ENCODE measurements at regions not wholly inside any gene's neighbourhood (a gene's known extent, or its start where the extent isn't known, plus 50 kb on each side); places are given as distances from the start of the nearest gene placed in this dataset.
"Not testable (repeated sequence)": the region's sequence is repeated elsewhere in the genome, so short reads cannot be mapped to it uniquely, and the experiment has no call there.

DNA sequence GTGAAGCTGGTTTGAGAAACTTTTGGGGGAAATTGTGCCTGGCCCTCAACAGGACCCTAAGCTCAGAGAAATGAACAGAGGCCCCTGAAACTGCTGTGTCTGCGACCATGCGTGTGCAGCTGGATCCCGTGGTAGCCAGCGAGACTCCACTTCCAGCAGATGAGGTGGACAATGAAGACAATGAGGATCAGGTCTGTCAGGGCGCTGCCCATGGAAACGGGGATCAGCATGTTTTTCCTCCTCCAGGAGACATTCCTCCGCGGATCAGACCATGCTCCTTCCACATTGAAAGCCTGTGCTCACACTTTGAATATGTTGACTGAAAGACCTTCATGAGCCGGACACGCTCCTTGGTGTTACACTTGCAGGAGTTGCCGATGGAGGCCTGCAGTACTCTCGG is 1439.8 kb upstream of the ALCAM start:
- DNase-seq = no peak

DNA sequence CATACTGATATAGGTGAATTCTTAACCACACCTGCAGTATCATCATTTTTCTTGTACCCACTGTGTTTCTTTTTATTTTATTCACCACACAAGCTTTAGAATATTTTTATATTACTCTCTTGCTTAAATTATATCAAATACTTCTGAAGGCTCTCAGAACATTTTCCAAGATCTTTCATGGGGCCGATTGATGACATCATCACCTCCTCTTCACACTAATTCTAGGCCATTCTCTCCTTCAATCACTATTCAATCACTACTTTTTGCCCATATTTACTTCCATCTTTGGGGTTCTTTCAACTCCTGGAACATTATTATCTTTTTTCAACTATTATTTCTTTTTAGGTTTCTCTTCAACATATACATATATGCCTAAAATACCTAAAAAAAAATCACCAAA is 1438.8 kb upstream of the ALCAM start:
- DNase-seq = no peak

GRCh38 chr3:103937094-103937493 is 1429.6 kb upstream of the ALCAM start:
- no peak for DNase-seq

GRCh38 chr3:103947062-103947461 is 1419.6 kb upstream of the ALCAM start:
- no peak for DNase-seq

GRCh38 chr3:103949693-103950092 is 1417.0 kb upstream of the ALCAM start:
- DNase-seq = peak; percentile 68

GRCh38 chr3:103950676-103951075 is 1416.0 kb upstream of the ALCAM start:
- DNase-seq = no peak

DNA sequence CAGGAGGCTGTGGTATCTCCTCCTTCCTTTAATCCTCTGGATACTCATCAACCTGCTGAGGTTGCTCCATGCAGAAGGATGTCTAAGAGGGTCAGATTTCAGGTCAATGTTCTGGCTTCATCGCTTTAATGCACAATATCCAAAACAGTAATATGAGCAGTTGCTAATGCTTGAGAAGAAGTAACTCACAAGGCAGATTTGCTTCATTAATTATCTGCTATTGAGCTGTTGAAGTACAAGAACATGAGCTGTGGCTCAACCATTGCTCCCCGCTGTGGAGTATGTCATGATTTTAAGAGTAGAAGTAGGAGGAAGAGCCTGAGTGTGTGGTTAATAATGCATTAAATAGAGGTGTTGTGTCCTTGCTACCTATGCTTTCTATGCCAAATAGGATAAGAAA is 1412.9 kb upstream of the ALCAM start:
- DNase-seq = no peak

GRCh38 chr3:103960819-103961218 is 1405.9 kb upstream of the ALCAM start:
- DNase-seq = no peak

DNA sequence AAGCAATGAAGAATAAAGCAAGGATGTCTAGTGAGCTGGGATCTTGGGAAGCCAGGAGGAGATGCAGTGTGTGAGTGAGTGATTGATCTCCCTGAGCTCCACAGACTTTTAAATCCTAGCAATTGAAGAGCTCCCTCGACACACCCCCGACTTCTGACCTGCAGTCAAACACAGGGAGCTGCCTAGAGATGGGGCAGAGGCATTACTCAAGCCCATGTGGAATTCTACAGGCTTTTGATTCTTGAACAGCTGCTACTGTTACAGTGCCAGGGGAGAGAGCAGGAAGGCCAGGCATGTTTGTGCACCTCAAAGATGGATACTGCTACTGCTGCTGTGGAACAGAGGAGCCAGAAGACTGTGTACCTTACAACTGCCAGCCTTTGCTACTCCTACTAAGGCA is 1403.1 kb upstream of the ALCAM start:
- DNase-seq = no peak

DNA sequence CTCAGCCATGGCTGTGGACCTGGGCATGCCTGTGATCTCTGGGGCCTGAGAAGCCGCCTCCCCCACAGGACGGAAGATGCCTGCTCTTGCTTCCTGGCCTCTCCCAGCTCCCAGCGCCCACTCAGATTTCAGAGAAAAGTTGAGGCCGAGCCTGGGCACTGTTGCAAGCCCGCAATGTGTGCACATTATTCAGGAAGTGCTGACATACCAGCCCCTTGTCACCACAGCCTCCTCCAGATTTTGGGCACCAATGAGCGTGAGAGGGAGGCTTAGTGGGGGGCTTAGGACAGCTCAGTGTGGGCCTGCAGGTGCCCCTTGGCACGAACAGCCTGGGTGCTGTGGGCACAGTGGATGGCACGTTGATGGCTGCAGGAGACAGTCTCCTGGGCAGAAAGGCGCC is 1400.9 kb upstream of the ALCAM start:
- DNase-seq = no peak

DNA sequence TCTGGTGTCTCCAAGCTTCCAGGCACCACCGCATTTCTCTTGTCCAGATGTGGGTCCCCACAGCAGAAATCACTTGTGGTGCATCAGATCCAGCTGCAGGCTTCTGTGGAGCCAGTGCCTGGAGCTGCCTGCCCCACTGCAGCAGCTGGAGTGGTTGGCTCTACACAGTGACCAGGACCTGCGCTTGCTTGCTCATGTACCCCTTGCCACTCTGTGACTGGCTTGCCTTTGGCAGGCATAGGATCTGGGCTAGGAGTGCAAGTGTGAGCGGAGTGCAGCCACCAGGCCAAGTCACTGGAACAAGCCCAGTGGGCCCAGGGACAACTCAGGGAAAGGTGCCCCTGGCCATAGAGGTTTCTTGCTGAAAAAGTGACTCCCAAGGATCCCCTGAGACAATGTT is 1400.0 kb upstream of the ALCAM start:
- no peak for DNase-seq

DNA sequence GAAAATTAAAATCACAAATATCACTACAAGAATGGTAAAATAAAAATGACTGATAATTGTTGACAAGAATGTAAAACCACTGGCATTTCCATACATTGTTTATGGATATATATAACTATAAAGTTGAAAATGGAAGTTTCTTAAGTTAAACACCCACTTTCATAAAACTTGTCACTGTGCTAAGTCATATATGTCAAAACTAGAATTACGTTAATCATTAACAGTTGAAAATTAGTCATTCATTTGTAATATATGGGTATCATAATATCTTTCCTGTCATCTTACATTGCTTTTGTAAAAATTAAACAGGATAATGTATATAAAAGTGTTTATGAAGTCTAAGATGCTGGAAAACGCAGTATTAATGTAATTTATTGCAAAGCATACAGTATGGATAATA is 1398.6 kb upstream of the ALCAM start:
- DNase-seq = no peak

DNA sequence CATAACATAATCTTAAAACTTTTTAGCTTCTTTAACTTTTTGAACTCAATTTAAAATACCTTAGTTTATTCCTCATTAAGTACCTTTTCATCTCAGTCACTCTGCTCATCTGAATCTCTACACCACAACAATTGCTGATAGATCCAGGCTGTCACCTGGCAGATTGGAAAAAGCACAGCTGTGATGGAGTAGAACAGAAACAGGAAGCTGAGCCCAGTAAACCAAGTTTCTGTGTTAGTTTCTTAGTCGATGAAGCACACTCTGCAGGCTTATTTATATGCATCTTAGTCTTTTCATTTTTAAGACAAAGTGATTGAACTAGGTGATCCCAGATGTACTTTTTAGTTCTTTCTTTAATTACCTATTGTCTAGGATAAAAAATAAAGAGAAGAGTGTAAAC is 1398.0 kb upstream of the ALCAM start:
- DNase-seq = no peak

GRCh38 chr3:103976931-103977339 is 1389.8 kb upstream of the ALCAM start:
- DNase-seq = no peak

DNA sequence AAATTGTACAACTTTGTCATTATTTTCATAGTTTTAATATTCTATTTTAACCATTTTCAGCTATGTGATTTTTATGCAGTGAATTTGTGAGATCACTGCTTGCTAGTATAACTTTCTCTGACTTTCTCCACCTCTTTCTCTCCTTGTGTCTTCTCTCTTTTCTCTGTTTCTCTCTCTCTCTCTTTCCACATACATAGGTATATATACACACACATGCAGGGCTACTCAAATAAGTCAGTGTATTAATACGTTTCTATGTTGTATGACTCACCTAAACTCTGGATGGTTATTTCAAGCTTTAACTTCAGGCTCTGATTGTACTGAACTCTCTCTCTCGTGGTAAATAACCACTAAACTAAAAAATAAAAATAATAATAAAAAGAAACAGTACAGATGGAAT is 1389.3 kb upstream of the ALCAM start:
- DNase-seq = no peak

DNA sequence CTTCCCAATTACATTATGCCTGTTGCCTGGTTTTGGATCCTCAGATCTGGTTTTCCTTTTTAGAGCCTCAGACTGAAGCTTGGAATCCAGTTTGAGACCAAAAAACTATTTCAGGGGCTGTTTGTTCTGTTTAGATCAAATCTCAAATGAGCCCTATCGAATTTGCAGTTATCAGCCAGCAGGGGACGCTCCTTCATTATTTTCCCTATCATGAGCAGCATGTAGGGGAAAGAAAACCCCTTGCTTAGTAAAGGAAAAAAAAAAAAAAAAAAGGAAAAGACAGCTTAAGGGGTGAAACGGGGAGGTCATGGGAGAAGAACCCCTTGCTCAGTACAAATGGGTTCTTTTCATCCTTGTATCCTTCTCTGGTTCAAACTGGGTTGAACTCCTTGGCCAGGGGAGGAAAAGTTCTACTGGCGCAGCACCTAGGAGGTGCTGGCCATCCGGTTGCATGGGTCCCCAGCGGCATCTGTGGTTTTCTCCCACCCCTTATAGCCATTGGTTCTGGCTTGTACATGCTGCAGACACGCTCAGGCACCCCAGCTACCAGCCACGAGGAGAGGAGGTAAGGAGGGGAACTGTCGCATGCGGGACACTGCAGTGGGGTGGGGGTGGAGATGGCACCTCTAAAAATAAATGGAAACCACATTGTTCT is 1375.1 kb upstream of the ALCAM start:
- no peak for DNase-seq

DNA sequence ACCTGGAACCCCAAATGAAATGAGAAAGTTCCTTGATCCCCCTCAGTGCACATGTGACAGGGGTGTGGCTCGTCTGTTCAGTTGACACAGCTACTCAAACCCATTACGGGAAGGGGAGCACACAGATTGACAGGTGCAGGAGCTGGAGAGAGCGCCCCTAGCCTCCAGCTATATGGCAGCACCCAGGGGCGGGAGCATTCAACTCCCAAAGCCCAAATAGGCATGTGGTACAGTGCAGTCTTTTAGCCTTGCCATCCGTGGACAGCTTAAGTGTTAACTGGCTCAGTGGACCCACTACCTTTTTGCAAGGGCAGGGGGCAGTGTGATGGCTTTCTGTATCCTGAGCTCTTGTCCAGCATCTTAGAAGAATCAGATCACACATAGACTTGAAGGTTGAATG is 1374.2 kb upstream of the ALCAM start:
- no peak for DNase-seq

DNA sequence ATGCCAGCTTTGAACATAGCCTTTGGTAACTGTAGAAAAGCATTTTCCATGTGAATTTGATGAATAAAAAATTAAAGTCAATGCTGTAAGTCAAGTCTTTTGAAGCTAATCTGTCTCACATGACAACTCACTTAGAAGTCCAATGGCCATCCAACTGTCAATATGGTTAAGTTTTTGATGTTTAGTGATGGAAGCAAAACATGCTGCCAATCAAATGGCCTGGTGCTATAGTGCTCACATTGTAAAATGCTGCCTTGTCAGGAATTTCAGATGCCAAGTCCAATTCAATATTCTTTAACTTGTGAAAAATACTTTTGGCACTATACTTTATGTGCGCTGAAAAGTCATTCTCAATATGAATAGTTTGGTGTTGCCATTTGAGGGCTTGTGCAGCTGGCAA is 1361.8 kb upstream of the ALCAM start:
- DNase-seq = no peak

DNA sequence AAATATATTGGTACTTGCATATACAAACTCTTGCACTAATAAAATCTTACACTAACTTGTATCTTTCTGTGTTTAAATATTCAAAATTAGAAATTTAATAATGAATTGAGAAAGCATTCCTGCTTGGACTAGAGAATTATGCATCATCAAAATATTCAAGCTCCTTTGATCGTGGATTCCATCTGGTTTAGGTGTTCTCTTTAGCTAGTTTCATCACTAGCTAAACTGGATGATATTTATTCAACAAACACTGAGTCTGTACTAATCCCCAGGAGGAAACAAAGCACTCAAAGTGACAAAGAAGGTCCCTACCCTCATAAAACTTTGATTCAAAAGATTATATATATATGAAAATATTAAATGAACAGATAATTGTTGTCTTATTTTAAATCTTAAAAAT is 1360.9 kb upstream of the ALCAM start:
- no peak for DNase-seq

GRCh38 chr3:104018541-104018940 is 1348.2 kb upstream of the ALCAM start:
- DNase-seq = no peak

DNA sequence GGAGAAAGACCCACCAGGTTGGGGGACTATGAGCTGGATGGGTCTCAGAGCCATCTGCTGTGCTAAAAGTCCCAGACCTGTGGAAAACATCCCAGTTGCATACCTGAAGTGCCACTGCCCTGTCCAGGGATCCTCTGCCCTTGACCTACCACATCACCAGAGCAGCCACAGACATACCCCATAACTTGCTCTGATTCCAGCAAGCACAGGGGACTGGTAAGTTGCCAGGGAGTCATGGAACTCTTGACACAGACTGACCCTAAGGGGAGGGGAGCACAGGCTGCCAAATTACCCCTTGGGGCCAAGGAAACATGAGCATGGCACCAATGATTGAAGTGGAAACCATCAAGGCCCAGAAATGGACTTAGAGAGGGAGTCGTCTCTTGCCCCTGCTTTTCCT is 1335.1 kb upstream of the ALCAM start:
- no peak for DNase-seq

DNA sequence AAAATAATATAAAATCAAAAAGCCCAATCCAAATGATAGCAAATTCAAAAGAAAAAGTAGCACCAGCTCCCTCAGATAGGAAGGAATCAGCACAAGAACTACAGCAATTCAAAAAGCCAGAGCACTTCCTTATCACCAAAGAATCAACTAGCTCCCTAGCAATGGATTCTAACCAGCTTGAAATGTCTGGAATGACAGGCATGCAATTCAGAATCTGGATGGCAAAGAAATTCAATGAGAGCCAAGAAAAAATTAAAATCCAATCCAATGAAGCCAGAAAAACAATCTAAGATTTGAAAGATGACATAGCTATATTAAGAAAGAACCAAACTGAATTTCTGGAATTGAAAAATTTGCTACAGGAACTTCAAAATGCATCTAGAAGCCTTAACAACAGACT is 1334.4 kb upstream of the ALCAM start:
- DNase-seq = no peak

- no peak for DNase-seq
Measured at GRCh38 chr3:104040896-104041295, 1325.8 kb upstream of the ALCAM start.

DNA sequence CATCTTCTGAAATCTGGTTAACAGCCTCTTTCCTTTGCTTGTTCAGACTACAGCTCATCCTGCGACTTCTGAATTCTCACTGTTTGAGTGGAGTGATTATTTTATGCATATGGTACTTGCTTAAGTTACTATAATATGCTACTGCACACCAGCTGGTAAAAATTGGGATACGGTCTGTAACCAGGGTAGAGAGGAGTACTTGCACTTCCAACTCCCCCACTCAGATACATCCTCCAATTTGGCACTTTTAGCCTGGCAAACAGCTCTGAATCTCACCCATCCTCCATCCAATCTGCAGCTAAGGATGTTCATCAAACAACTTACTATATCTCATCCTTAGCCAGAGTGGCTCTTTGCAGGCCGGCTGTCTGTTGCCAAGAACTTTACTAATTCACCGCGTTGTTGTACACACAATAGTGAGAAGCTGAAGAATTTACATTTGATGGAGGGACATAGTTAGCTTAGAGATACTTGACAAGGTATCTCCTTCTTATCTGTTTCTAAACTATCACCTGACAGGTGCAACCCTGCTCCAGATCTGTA is 1323.6 kb upstream of the ALCAM start:
- DNase-seq = not testable (repeated sequence)

- DNase-seq = no peak
Measured at GRCh38 chr3:104044002-104044401, 1322.7 kb upstream of the ALCAM start.
